ENCODE measurements at regions not wholly inside any gene's neighbourhood (a gene's known extent, or its start where the extent isn't known, plus 50 kb on each side); places are given as distances from the start of the nearest gene placed in this dataset.
"Not testable (repeated sequence)": the region's sequence is repeated elsewhere in the genome, so short reads cannot be mapped to it uniquely, and the experiment has no call there.

DNA sequence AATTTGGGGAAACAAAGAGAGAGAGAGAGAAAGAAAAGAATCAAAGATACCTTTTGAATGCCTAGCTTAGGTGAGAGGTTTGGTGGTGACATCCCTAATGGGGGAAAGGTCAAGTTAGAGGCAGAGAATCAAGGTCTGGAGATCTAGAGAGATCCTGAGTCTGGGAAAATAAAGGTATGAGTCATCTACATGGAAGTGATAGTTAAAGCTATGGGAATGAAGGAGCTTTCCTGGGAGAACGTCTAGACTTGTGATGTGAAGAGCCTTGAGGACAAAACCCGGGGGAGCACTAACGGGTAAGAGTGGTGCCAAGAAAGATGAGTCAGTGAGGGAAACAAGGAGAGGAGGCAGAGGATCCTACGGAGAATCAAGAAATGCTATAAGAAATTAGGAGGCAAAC, 110.8 kb upstream of the RUNX1 start:
- POLR2A ChIA-PET = no interaction called here
- no peak for DNase-seq (ENCODE audit: low read depth, low spot score)
- TF ChIP-seq, protein P1, sequence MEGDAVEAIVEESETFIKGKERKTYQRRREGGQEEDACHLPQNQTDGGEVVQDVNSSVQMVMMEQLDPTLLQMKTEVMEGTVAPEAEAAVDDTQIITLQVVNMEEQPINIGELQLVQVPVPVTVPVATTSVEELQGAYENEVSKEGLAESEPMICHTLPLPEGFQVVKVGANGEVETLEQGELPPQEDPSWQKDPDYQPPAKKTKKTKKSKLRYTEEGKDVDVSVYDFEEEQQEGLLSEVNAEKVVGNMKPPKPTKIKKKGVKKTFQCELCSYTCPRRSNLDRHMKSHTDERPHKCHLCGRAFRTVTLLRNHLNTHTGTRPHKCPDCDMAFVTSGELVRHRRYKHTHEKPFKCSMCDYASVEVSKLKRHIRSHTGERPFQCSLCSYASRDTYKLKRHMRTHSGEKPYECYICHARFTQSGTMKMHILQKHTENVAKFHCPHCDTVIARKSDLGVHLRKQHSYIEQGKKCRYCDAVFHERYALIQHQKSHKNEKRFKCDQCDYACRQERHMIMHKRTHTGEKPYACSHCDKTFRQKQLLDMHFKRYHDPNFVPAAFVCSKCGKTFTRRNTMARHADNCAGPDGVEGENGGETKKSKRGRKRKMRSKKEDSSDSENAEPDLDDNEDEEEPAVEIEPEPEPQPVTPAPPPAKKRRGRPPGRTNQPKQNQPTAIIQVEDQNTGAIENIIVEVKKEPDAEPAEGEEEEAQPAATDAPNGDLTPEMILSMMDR (IDR thresholded peaks at IDR 0.05; ENCODE audit: insufficient read depth, low read length, missing control alignments) = no peak
- H3K4me3 ChIP-seq (ENCODE audit: low read depth, low read length) = no peak overlapping the region
- CTCF ChIA-PET = interaction anchor here (0.7 to 1.1 kb wide), 3 partner anchors 19 to 414 kb away, joined by 3 read pairs; no protein-coding TSS in a partner anchor

DNA sequence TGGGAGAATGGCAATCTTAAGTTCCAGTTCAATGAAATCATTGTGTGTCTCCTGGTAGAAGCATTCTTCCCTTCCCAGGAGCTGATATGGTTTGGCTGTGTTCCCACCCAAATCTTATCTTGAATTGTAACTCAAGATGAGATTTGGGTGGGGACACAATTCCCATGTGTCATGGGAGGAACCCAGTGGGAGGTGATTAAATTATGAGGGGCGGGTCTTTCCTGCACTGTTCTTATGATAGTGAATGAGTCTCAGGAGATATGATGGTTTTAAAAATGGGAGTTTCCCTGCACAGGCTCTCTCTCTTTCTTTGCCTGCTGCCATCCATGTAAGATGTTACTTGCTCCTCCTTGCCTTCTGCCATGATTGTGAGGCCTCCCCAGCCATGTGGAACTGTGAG, 108.3 kb upstream of the RUNX1 start:
- POLR2A ChIA-PET; H3K4me3 ChIP-seq (ENCODE audit: low read depth, low read length); DNase-seq (ENCODE audit: low read depth, low spot score); CTCF ChIA-PET: not testable (repeated sequence)

DNA sequence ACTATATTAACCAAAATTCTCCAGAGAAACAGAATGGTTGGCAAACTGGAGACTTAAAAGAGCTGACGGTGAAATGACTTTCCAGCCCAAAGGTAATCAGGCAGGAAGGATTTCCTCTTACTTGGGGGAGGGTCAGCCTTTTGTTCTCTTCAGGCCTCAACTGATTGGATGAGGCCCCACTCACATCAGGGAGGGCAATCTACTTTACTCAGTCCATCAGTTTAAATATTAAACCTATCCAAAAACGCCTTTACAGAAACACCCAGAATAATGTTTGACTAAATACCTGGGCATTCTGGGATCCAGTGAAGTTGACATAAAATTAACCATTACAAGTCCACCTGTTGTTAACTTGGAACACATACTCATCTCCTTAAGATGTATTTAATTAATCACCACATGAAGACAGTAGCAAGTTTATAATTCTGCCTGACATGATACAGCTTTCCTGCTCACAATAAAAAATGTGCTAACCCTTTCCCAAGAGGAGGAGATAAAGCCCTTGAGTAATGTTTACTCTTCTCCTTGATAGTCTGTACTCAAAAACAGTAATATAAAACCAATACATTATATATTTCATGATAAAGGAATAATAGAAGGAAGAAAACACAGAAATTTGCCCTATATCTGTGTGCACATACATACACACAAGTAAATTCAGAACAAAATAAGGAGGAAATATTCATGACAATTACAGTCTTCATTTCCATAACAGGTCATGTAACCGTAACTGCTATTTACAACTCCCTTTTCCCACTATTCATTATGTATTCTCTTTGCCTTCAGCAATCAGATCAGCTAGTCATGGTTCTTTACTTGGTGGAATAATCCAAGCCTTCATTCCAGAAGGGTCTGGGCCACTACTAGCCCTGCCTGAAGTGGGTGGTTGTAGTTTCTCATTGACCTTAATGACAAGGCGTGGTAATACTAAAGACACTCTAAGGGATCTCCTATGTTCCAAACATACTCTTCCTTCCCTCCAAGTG, 107.5 kb upstream of the RUNX1 start:
- ChIA-PET POLR2A (no interaction called here), CTCF (no interaction called here)
- no peak overlapping the region for H3K4me3 ChIP-seq (ENCODE audit: low read depth, low read length)
- DNase-seq (ENCODE audit: low read depth, low spot score) = no peak
- TF ChIP-seq, protein P1 (IDR thresholded peaks at IDR 0.05; ENCODE audit: insufficient read depth, low read length, missing control alignments) = no peak

DNA sequence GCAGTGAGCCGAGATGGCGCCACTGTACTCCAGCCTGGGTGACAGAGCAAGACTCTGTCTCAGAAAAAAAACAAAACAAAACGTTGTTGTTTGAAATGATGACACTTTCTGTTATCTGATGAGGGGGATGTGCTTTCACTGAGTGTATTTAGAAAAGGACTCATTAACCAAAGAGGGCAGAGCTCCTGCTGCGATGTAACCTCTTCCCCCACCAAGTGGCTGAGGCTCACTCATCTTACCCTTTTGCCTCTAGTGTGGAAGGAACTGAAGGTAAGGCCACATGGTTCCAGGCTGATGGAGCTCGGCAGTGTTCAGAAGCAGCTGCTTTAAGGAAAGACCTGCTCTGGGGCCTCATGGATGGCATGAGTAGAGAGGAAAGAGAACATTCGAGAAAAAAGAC, 105.7 kb upstream of the RUNX1 start:
- CTCF ChIA-PET = no interaction called here
- no peak overlapping the region for H3K4me3 ChIP-seq (ENCODE audit: low read depth, low read length)
- TF ChIP-seq, protein P1 (IDR thresholded peaks at IDR 0.05; ENCODE audit: insufficient read depth, low read length, missing control alignments) = no peak
- DNase-seq (ENCODE audit: low read depth, low spot score) = no peak
- POLR2A ChIA-PET = no interaction called here

DNA sequence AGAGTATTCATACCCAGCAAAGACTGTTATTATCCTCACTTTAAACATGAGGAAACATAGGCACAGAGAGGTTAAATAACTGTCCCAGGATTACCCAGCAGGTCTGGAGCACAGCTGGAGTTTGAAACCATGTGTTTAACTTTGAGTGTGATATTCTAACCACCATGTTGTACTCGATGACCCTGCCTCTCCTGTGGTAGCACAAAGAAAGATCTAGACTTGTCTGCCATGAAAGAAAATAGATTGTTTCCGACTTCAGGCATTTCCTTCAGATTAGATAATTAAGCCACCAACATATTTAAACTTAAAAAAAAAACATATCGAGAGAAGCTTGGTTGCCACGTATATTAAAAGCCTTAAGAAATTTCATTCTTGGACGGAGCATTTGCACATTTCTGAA, 104.6 kb upstream of the RUNX1 start:
- ChIA-PET POLR2A (no interaction called here), CTCF (no interaction called here)
- no peak overlapping the region for H3K4me3 ChIP-seq (ENCODE audit: low read depth, low read length)
- TF ChIP-seq, protein P1 (IDR thresholded peaks at IDR 0.05; ENCODE audit: insufficient read depth, low read length, missing control alignments) = no peak
- no peak for DNase-seq (ENCODE audit: low read depth, low spot score)

DNA sequence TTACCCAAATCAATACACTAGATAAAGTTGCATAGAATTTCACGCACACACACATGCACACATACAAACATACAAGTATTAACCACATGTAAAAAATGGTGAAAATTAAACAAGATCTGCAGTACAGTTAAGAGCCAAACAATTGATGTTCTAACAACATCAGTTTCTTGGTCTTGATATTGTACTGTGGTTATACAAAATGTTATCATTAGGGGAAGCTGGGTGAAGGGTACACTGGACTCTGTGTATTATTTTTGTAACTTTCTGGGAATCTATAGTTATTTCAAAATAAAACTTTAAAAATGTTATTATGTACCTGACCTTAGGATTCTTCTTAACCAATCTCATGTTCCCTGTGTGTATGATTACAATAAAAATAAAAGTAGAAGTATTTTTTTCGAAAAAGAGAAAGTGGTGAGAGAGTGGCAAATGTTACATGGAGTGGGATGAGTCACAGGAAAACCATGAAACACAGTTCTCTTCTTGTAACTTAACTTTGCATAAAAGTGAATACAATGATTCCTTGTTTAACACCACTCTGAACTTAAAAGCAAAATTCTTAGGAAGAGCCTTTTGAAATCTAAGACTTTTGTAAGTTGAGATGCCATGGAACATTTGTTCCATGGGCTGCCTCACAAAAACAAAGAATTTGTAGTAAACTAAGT, 101.6 kb upstream of the RUNX1 start:
- ChIA-PET CTCF (no interaction called here), POLR2A (no interaction called here)
- no peak overlapping the region for H3K4me3 ChIP-seq (ENCODE audit: low read depth, low read length)
- DNase-seq (ENCODE audit: low read depth, low spot score) = no peak
- TF ChIP-seq, protein P1 (IDR thresholded peaks at IDR 0.05; ENCODE audit: insufficient read depth, low read length, missing control alignments) = no peak

Measured in AG04449 (cell line).